BE2C (cell line): ENCODE measurements at regions not wholly inside any gene's neighbourhood (a gene's known extent, or its start where the extent isn't known, plus 50 kb on each side); places are given as distances from the start of the nearest gene placed in this dataset.

Experiments used
- DNase-seq: peaks from one replicate; pipeline ENCODE4 v3.0.0-alpha.2; 2020
- H3K27me3 ChIP-seq: fragments of 250-450 bp; sonication (Bioruptor Pico); 2 replicates; pipeline ENCODE4 v1.5.1; 2020; ENCODE audit warnings: mild to moderate bottlenecking
- H3K36me3 ChIP-seq: fragments of 250-450 bp; sonication (Bioruptor Pico); 2 replicates; pipeline ENCODE4 v1.5.1; 2020; ENCODE audit warnings: mild to moderate bottlenecking
- H3K4me1 ChIP-seq: fragments of 250-450 bp; sonication (Bioruptor Pico); 2 replicates; pipeline ENCODE4 v1.5.1; 2020
- H3K4me3 ChIP-seq: 2 replicates; pipeline ENCODE4 v1.5.1; 2011; ENCODE audit warnings: low read depth, low read length
- H3K9me3 ChIP-seq: fragments of 250-450 bp; sonication (Bioruptor Pico); 2 replicates; pipeline ENCODE4 v1.5.1; 2020
- TF ChIP-seq, protein P1 (sequence below): IDR thresholded peaks from 2 replicates; pipeline ENCODE4 v1.5.1; 2012; ENCODE audit warnings: mild to moderate bottlenecking, low read depth, low read length

GRCh38 chr3:1726741-1727140 lies 371.9 kb upstream of the CNTN4 start:
- TF ChIP-seq, protein P1, sequence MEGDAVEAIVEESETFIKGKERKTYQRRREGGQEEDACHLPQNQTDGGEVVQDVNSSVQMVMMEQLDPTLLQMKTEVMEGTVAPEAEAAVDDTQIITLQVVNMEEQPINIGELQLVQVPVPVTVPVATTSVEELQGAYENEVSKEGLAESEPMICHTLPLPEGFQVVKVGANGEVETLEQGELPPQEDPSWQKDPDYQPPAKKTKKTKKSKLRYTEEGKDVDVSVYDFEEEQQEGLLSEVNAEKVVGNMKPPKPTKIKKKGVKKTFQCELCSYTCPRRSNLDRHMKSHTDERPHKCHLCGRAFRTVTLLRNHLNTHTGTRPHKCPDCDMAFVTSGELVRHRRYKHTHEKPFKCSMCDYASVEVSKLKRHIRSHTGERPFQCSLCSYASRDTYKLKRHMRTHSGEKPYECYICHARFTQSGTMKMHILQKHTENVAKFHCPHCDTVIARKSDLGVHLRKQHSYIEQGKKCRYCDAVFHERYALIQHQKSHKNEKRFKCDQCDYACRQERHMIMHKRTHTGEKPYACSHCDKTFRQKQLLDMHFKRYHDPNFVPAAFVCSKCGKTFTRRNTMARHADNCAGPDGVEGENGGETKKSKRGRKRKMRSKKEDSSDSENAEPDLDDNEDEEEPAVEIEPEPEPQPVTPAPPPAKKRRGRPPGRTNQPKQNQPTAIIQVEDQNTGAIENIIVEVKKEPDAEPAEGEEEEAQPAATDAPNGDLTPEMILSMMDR: no peak
- no peaks in the 10 kb centered on the region for H3K36me3 ChIP-seq
- H3K27me3 ChIP-seq: no peaks in the 10 kb centered on the region
- DNase-seq: no peak
- no peak overlapping the region for H3K4me3 ChIP-seq
- H3K9me3 ChIP-seq: no peaks in the 10 kb centered on the region
- no peaks in the 10 kb centered on the region for H3K4me1 ChIP-seq

GRCh38 chr3:1727242-1727641 lies 371.4 kb upstream of the CNTN4 start:
- H3K36me3 ChIP-seq: no peaks in the 10 kb centered on the region
- no peak overlapping the region for H3K4me3 ChIP-seq
- TF ChIP-seq, protein P1: no peak
- H3K4me1 ChIP-seq: no peaks in the 10 kb centered on the region
- no peak for DNase-seq
- no peaks in the 10 kb centered on the region for H3K9me3 ChIP-seq
- no peaks in the 10 kb centered on the region for H3K27me3 ChIP-seq

DNA sequence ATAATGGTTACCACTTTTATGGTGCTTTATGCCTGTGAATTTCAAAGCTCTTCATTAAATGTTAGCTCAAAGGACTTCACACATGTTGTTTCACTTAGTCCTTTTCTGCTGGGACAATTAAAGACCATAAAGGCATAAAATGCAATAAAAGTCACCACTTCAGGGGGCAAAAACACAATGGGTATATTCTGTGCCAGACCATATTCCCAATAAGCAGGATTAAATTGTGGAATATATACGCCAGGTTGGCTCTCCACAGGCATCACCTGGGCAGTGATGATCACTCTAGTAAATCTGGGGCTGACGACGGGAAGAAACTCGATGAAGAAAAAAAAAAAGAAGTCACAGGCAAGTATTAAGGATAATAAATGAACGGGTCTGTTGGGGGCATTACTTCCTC lies 370.2 kb upstream of the CNTN4 start:
- TF ChIP-seq, protein P1: no peak
- H3K36me3 ChIP-seq: no peaks in the 10 kb centered on the region
- no peak for DNase-seq
- no peaks in the 10 kb centered on the region for H3K4me1 ChIP-seq
- H3K9me3 ChIP-seq: no peaks in the 10 kb centered on the region
- no peaks in the 10 kb centered on the region for H3K27me3 ChIP-seq
- no peak overlapping the region for H3K4me3 ChIP-seq

GRCh38 chr3:1734494-1735122 lies 364.1 kb upstream of the CNTN4 start:
- Histone ChIP-seq H3K4me3 (no peak overlapping the region), H3K36me3 (no peaks in the 10 kb centered on the region), H3K9me3 (no peaks in the 10 kb centered on the region), H3K27me3 (no peaks in the 10 kb centered on the region), H3K4me1 (no peaks in the 10 kb centered on the region)
- TF ChIP-seq, protein P1: no peak
- no peak for DNase-seq

- H3K9me3 ChIP-seq: no peaks in the 10 kb centered on the region
- TF ChIP-seq, protein P1: no peak
- no peaks in the 10 kb centered on the region for H3K4me1 ChIP-seq
- H3K4me3 ChIP-seq: no peak overlapping the region
- no peak for DNase-seq
- H3K27me3 ChIP-seq: no peaks in the 10 kb centered on the region
- H3K36me3 ChIP-seq: no peaks in the 10 kb centered on the region
Measured at GRCh38 chr3:1752205-1752604, 346.5 kb upstream of the CNTN4 start.

DNA sequence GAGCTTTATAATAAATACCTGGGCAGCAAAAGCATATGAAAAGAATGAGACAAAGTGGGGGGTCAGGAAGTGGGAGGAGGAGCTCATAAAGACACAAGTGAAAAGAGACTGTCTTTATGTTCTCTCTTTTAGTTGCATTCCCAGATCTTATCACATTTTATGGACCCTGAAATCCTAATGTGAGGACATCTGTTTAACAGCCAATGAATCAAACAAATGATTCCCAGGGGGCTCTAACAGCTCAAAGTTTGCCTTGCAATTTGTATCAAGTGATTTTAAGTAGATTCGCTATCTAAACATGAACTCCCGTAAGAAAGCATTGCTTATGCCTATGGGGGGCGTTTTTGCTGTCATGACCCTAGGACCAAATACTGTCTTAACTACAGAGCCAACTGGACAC lies 332.3 kb upstream of the CNTN4 start:
- no peak for DNase-seq
- H3K27me3 ChIP-seq: no peaks in the 10 kb centered on the region
- H3K4me3 ChIP-seq: no peak overlapping the region
- TF ChIP-seq, protein P1: no peak
- H3K9me3 ChIP-seq: no peaks in the 10 kb centered on the region
- H3K4me1 ChIP-seq: no peaks in the 10 kb centered on the region
- H3K36me3 ChIP-seq: no peaks in the 10 kb centered on the region
